Fibroblast of lung (primary cell): ENCODE measurements at regions not wholly inside any gene's neighbourhood (a gene's known extent, or its start where the extent isn't known, plus 50 kb on each side); places are given as distances from the start of the nearest gene placed in this dataset.

Experiments
- CTCF ChIP-seq, 2 donors: IDR thresholded peaks in 1 of 2; conservative IDR thresholded peaks in 1 of 2; 1 replicate in 1 of 2; 2 replicates in 1 of 2; pipeline ENCODE4 v1.5.1; 2011 to 2012; ENCODE audit warnings: low read length in 2 of 2, control low read depth in 1 of 2, inconsistent platforms in 1 of 2, low read depth in 1 of 2, mild to moderate bottlenecking in 1 of 2
- EZH2 ChIP-seq: IDR thresholded peaks from 2 replicates; pipeline ENCODE4 v1.5.1; 2012; ENCODE audit warnings: low read length, control low read depth, mild to moderate bottlenecking; ENCODE audit errors: missing control alignments

- TF ChIP-seq CTCF (conservative IDR thresholded peaks at IDR 0.05 in 1 of 2, IDR thresholded peaks at IDR 0.05 in 1 of 2; ENCODE audit: low read depth in 1 of 2, low read length in 2 of 2) (no peak), EZH2 (no peak)
Observed at GRCh38 chr2:12295856-12296519, 420.7 kb upstream of the TRIB2 start.
